K562 (cell line): ENCODE measurements at regions not wholly inside any gene's neighbourhood (a gene's known extent, or its start where the extent isn't known, plus 50 kb on each side); places are given as distances from the start of the nearest gene placed in this dataset.

Experiments used
- ATAC-seq: fragments of 200-7000 bp; cut with Tn5 transposase; 3 replicates; pipeline ENCODE4 v1.9.1; 2020; ENCODE audit warnings: moderate library complexity
- BruUV-seq: library from RNA; stranded (reverse); fragments of 400-500 nt; replicated peaks from 2 replicates; lab custom pipeline; 2021; lab: Mats Ljungman, UMichigan
- CTCF ChIA-PET: fragments of 300-600 bp; formaldehyde crosslinking; extraction: SDS; loops from one replicate; lab custom pipeline; 2021; ENCODE audit warnings: low intra/inter-chr PET ratio; lab: Yijun Ruan, JAX
- POLR2A ChIA-PET: fragments of 300-600, 350-650 bp; sonication (Branson Sonifier 250); formaldehyde crosslinking; extraction: SDS; loops from one replicate; lab custom pipeline; 2021; ENCODE audit warnings: antibody characterized with exemption, inconsistent platforms; lab: Yijun Ruan, JAX
- DNase-seq, 4 experiments: peaks; one replicate each; pipeline versions ENCODE4 v3.0.0 to v3.0.0-alpha.2; 2011 to 2018; ENCODE audit warnings: low spot score in 3 of 4, mixed read lengths in 3 of 4; ENCODE audit errors: extremely low read depth in 1 of 4
- FAIRE-seq: peaks from 2 replicates; lab custom pipeline; 2011; peaks lifted over from hg19 to GRCh38; lab: Jason Lieb, UNC
- H2AFZ ChIP-seq: 2 replicates; pipeline ENCODE4 v1.6.0; 2011; ENCODE audit warnings: low read depth, low read length, control low read depth, inconsistent platforms
- H3K27ac ChIP-seq: fragments of 200-600 bp; 3 replicates; pipeline ENCODE4 v1.8.0; 2011; ENCODE audit warnings: low read depth, mild to moderate bottlenecking, control low read depth, inconsistent platforms, low read length, moderate library complexity, mixed read lengths; ENCODE audit errors: extremely low read depth
- H3K27me3 ChIP-seq, 2 experiments: fragments of 300-600 bp in 1 of 2; 2 replicates in 1 of 2; 3 replicates in 1 of 2; pipeline versions ENCODE4 v1.6.0 to v1.8.0; 2011; ENCODE audit warnings: inconsistent platforms in 2 of 2, low read length in 2 of 2, mild to moderate bottlenecking in 1 of 2, mixed read lengths in 1 of 2, moderate library complexity in 1 of 2; ENCODE audit not compliant: control insufficient read depth in 2 of 2, insufficient read depth in 2 of 2
- H3K36me3 ChIP-seq: fragments of 300-600 bp; 3 replicates; pipeline ENCODE4 v1.8.0; 2011; ENCODE audit warnings: mild to moderate bottlenecking, low read length, inconsistent platforms; ENCODE audit not compliant: control insufficient read depth, insufficient read depth
- H3K4me1 ChIP-seq, 2 experiments: fragments of 200-600 bp in 1 of 2; replicated peaks in 1 of 2; 2 replicates in 1 of 2; 3 replicates in 1 of 2; pipeline versions ENCODE4 v1.5.1 to v1.8.0; 2011; ENCODE audit warnings: inconsistent platforms in 2 of 2, low read length in 2 of 2, mild to moderate bottlenecking in 1 of 2, mixed read lengths in 1 of 2, moderate library complexity in 1 of 2; ENCODE audit not compliant: control insufficient read depth in 2 of 2, insufficient read depth in 2 of 2
- H3K4me2 ChIP-seq: 2 replicates; pipeline ENCODE4 v1.6.1; 2011; ENCODE audit warnings: low read length, control low read depth, inconsistent platforms, mixed read lengths; ENCODE audit not compliant: insufficient read depth
- H3K4me3 ChIP-seq: fragments of 200-600 bp; sonication (generic), shearing (Covaris generic); 2 replicates; pipeline ENCODE4 v1.5.1; 2016; ENCODE audit warnings: control low read depth, inconsistent platforms
- H3K79me2 ChIP-seq: fragments of 200-600 bp; 3 replicates; pipeline ENCODE4 v1.8.0; 2011; ENCODE audit warnings: low read length, inconsistent platforms; ENCODE audit not compliant: control insufficient read depth, insufficient read depth
- H3K9ac ChIP-seq, 2 experiments: 2 replicates each; pipeline versions ENCODE4 v1.6.0 to v1.6.1; 2011; ENCODE audit warnings: low read depth in 2 of 2, low read length in 2 of 2, control low read depth in 1 of 2, inconsistent platforms in 1 of 2, mild to moderate bottlenecking in 1 of 2, mixed read lengths in 1 of 2; ENCODE audit not compliant: insufficient read depth in 1 of 2
- H3K9me1 ChIP-seq: one replicate; pipeline ENCODE4 v1.6.0; 2011; ENCODE audit warnings: inconsistent platforms, mild to moderate bottlenecking, low read length, moderate library complexity; ENCODE audit not compliant: control insufficient read depth, insufficient read depth
- H3K9me3 ChIP-seq: replicated peaks from 2 replicates; pipeline ENCODE4 v1.5.1; 2011; ENCODE audit warnings: low read depth, low read length, inconsistent platforms; ENCODE audit not compliant: control insufficient read depth, insufficient read depth
- H4K20me1 ChIP-seq: replicated peaks from 2 replicates; pipeline ENCODE4 v1.6.1; 2011; ENCODE audit warnings: low read length, inconsistent platforms, mixed read lengths; ENCODE audit not compliant: control insufficient read depth, insufficient read depth
- PTRF ChIP-seq: fragments of 450-650 bp; IDR thresholded peaks from 2 replicates; pipeline ENCODE4 v1.6.1; 2016; ENCODE audit warnings: mild to moderate bottlenecking, missing genetic modification characterization, missing compliant biosample characterization
- ZNF445 ChIP-seq: fragments of 250-450 bp; sonication (Bioruptor Pico); IDR thresholded peaks from 2 replicates; pipeline ENCODE4 v1.4.0; 2020; ENCODE audit warnings: low read depth, mild to moderate bottlenecking, moderate library complexity
- ZNF830 ChIP-seq: fragments of 250-450 bp; sonication (Bioruptor Pico); IDR thresholded peaks from 2 replicates; pipeline ENCODE4 v1.5.0; 2021; ENCODE audit warnings: mild to moderate bottlenecking
- WGBS: fragments of 100-300 bp; shearing (Covaris generic); methylation state at CpG from one replicate; pipeline ENCODE4 v1.1.6; 2016; ENCODE audit warnings: low coverage, mixed read lengths; ENCODE audit not compliant: insufficient coverage; ENCODE audit errors: missing lambda C conversion rate; 5-methylcytosine and 5-hydroxymethylcytosine counted together
- in situ Hi-C: fragments of 300-500 bp; cut with MboI; formaldehyde crosslinking; loops from 4 replicates; pipeline ENCODE4 v1.15.0; 2018; ENCODE audit warnings: inconsistent platforms, mixed read lengths
- intact Hi-C: fragments of 100-400 bp; cut with micrococcal nuclease; formaldehyde crosslinking; loops from 2 replicates; pipeline ENCODE4 v1.14.2; 2022
- TF ChIP-seq, protein P1 (sequence below): fragments of 150-350 bp; IDR thresholded peaks from 2 replicates; pipeline ENCODE4 v1.6.1; 2014; ENCODE audit warnings: low read depth, mild to moderate bottlenecking, low read length, borderline replicate concordance
- TF ChIP-seq, protein P2 (sequence below): IDR thresholded peaks from 2 replicates; pipeline ENCODE4 v1.6.1; 2011; ENCODE audit not compliant: insufficient read length; ENCODE audit errors: extremely low read depth
- TF ChIP-seq, protein P3 (sequence below): sonication (generic); formaldehyde crosslinking; IDR thresholded peaks from 2 replicates; pipeline ENCODE4 v1.8.0; 2023; ENCODE audit warnings: mild to moderate bottlenecking, missing genetic modification reagents
- TF ChIP-seq, protein P4 (sequence below): conservative IDR thresholded peaks from 2 replicates; pipeline ENCODE4 v1.6.1; 2011; ENCODE audit warnings: low read depth, mild to moderate bottlenecking, low read length; ENCODE audit not compliant: control insufficient read depth
- TF ChIP-seq, protein P5 (sequence below): fragments of 450-650 bp; formaldehyde crosslinking; IDR thresholded peaks from 2 replicates; pipeline ENCODE4 v1.4.0; 2022; ENCODE audit warnings: missing genetic modification characterization
- TF ChIP-seq, protein P6 (sequence below): fragments of 450-650 bp; formaldehyde crosslinking; IDR thresholded peaks from 2 replicates; pipeline ENCODE4 v1.4.0; 2020; ENCODE audit warnings: mild to moderate bottlenecking, mixed read lengths

DNA sequence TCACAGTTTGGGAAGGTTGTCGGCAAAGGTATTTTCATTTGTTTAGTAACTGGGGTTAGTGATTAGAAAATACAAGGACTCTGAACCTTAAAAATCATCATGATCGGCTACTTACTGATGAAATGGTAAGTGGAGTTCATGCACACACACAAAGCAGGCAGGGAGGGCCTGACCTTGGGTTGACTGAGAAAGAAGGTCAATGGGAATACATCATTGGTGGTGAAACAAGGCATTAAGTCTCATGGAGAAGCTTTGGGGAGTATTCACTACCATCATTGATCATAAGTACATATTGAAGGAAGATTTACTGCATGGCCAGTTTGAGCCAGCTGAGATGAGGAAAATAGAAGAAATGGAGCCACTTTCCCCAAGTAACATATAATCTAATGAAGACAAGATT, 74.4 kb downstream of the LUZP4 start:
- no peaks in the 10 kb centered on the region for H3K9me1 ChIP-seq
- H3K4me3 ChIP-seq, result no peak overlapping the region
- ChIA-PET CTCF (no interaction called here), POLR2A (no interaction called here)
- no TSS peak for BruUV-seq
- no peaks in the 10 kb centered on the region for H4K20me1 ChIP-seq
- H3K4me2 ChIP-seq, result no peak overlapping the region
- no peak for FAIRE-seq
- no peaks in the 10 kb centered on the region for H3K4me1 ChIP-seq
- no peaks in the 10 kb centered on the region for H3K79me2 ChIP-seq
- no peak for ATAC-seq
- no peak overlapping the region for H3K27ac ChIP-seq
- no peaks in the 10 kb centered on the region for H3K36me3 ChIP-seq
- no peaks in the 10 kb centered on the region for H3K27me3 ChIP-seq
- 8% methylated on average over 2 of the region's 2 CpGs for WGBS
- H2AFZ ChIP-seq, result no peak overlapping the region
- in situ Hi-C loops, result no loop called here
- no peak for DNase-seq
- TF ChIP-seq, protein P1, sequence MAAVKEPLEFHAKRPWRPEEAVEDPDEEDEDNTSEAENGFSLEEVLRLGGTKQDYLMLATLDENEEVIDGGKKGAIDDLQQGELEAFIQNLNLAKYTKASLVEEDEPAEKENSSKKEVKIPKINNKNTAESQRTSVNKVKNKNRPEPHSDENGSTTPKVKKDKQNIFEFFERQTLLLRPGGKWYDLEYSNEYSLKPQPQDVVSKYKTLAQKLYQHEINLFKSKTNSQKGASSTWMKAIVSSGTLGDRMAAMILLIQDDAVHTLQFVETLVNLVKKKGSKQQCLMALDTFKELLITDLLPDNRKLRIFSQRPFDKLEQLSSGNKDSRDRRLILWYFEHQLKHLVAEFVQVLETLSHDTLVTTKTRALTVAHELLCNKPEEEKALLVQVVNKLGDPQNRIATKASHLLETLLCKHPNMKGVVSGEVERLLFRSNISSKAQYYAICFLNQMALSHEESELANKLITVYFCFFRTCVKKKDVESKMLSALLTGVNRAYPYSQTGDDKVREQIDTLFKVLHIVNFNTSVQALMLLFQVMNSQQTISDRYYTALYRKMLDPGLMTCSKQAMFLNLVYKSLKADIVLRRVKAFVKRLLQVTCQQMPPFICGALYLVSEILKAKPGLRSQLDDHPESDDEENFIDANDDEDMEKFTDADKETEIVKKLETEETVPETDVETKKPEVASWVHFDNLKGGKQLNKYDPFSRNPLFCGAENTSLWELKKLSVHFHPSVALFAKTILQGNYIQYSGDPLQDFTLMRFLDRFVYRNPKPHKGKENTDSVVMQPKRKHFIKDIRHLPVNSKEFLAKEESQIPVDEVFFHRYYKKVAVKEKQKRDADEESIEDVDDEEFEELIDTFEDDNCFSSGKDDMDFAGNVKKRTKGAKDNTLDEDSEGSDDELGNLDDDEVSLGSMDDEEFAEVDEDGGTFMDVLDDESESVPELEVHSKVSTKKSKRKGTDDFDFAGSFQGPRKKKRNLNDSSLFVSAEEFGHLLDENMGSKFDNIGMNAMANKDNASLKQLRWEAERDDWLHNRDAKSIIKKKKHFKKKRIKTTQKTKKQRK, result no peak
- TF ChIP-seq, protein P2, sequence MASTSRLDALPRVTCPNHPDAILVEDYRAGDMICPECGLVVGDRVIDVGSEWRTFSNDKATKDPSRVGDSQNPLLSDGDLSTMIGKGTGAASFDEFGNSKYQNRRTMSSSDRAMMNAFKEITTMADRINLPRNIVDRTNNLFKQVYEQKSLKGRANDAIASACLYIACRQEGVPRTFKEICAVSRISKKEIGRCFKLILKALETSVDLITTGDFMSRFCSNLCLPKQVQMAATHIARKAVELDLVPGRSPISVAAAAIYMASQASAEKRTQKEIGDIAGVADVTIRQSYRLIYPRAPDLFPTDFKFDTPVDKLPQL, result no peak
- no peak for TF ChIP-seq ZNF830 (CRISPR knock-in tag)
- no peak for TF ChIP-seq PTRF (tag)
- TF ChIP-seq, protein P3, sequence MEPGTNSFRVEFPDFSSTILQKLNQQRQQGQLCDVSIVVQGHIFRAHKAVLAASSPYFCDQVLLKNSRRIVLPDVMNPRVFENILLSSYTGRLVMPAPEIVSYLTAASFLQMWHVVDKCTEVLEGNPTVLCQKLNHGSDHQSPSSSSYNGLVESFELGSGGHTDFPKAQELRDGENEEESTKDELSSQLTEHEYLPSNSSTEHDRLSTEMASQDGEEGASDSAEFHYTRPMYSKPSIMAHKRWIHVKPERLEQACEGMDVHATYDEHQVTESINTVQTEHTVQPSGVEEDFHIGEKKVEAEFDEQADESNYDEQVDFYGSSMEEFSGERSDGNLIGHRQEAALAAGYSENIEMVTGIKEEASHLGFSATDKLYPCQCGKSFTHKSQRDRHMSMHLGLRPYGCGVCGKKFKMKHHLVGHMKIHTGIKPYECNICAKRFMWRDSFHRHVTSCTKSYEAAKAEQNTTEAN (CRISPR knock-in tag), result no peak
- TF ChIP-seq, protein P4, sequence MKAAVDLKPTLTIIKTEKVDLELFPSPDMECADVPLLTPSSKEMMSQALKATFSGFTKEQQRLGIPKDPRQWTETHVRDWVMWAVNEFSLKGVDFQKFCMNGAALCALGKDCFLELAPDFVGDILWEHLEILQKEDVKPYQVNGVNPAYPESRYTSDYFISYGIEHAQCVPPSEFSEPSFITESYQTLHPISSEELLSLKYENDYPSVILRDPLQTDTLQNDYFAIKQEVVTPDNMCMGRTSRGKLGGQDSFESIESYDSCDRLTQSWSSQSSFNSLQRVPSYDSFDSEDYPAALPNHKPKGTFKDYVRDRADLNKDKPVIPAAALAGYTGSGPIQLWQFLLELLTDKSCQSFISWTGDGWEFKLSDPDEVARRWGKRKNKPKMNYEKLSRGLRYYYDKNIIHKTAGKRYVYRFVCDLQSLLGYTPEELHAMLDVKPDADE, result no peak
- TF ChIP-seq ZNF445 (CRISPR knock-in tag), result no peak
- TF ChIP-seq, protein P5, sequence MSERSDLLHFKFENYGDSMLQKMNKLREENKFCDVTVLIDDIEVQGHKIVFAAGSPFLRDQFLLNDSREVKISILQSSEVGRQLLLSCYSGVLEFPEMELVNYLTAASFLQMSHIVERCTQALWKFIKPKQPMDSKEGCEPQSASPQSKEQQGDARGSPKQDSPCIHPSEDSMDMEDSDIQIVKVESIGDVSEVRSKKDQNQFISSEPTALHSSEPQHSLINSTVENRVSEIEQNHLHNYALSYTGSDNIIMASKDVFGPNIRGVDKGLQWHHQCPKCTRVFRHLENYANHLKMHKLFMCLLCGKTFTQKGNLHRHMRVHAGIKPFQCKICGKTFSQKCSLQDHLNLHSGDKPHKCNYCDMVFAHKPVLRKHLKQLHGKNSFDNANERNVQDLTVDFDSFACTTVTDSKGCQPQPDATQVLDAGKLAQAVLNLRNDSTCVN (CRISPR knock-in tag), result no peak
- TF ChIP-seq, protein P6, sequence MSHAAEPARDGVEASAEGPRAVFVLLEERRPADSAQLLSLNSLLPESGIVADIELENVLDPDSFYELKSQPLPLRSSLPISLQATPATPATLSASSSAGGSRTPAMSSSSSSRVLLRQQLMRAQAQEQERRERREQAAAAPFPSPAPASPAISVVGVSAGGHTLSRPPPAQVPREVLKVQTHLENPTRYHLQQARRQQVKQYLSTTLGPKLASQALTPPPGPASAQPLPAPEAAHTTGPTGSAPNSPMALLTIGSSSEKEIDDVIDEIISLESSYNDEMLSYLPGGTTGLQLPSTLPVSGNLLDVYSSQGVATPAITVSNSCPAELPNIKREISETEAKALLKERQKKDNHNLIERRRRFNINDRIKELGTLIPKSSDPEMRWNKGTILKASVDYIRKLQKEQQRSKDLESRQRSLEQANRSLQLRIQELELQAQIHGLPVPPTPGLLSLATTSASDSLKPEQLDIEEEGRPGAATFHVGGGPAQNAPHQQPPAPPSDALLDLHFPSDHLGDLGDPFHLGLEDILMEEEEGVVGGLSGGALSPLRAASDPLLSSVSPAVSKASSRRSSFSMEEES, result no peak
- H3K9me3 ChIP-seq, result no peaks in the 10 kb centered on the region
- no peak overlapping the region for H3K9ac ChIP-seq
- intact Hi-C loops, result no loop called here
